Uterus (tissue), 3 donors: ENCODE measurements at regions not wholly inside any gene's neighbourhood (a gene's known extent, or its start where the extent isn't known, plus 50 kb on each side); places are given as distances from the start of the nearest gene placed in this dataset.
A peak's percentile ranks its signal among the peaks of the same experiment; 100 is the strongest.

Experiments used
- DNase-seq, 2 donors: peaks; one replicate each; pipeline ENCODE4 v3.0.0-alpha.2; 2019 to 2020
- H3K27ac ChIP-seq, 2 donors: fragments of 200-600 bp; sonication (generic); 1 replicate in 1 of 2; 2 replicates in 1 of 2; pipeline ENCODE4 v1.5.1; 2016 to 2018
- H3K27me3 ChIP-seq, 2 donors: fragments of 200-600 bp; sonication (generic); one replicate each; pipeline ENCODE4 v1.5.1; 2018 to 2019; ENCODE audit warnings: control low read depth in 1 of 2
- H3K36me3 ChIP-seq, 2 donors: fragments of 200-600 bp; sonication (generic); one replicate each; pipeline ENCODE4 v1.5.1; 2019; ENCODE audit warnings: control low read depth in 1 of 2
- H3K4me1 ChIP-seq, 2 donors: fragments of 200-600 bp; sonication (generic); one replicate each; pipeline ENCODE4 v1.5.1; 2018 to 2019; ENCODE audit warnings: control low read depth in 1 of 2
- H3K4me3 ChIP-seq, 2 donors: fragments of 200-600 bp; sonication (generic); 1 replicate in 1 of 2; 2 replicates in 1 of 2; pipeline ENCODE4 v1.5.1; 2018 to 2019; ENCODE audit warnings: mild to moderate bottlenecking in 1 of 2
- H3K9me3 ChIP-seq, 2 donors: fragments of 200-600 bp; sonication (generic); one replicate each; pipeline ENCODE4 v1.5.1; 2019; ENCODE audit warnings: control low read depth in 1 of 2
- POLR2A ChIP-seq, 2 donors: fragments of 450-650 bp; IDR thresholded peaks; one replicate each; pipeline ENCODE4 v1.6.1; 2016; ENCODE audit warnings: antibody characterized with exemption in 2 of 2, mild to moderate bottlenecking in 1 of 2, moderate library complexity in 1 of 2
- intact Hi-C: fragments of 100-400 bp; cut with DNase I; formaldehyde crosslinking; loops from one replicate; pipeline ENCODE4 v1.15.1; 2023; ENCODE audit warnings: low total_unique reads
- TF ChIP-seq, protein P1 (sequence below), 4 experiments: fragments of 200-600 bp in 2 of 4; fragments of 450-650 bp in 2 of 4; sonication (generic) in 2 of 4; IDR thresholded peaks; one replicate each; pipeline ENCODE4 v1.5.1; 2016 to 2019; ENCODE audit warnings: antibody characterized with exemption in 4 of 4, mild to moderate bottlenecking in 2 of 4, moderate library complexity in 1 of 4
- donor health status: DM: yes; HTN: yes; CAD: no.

DNA sequence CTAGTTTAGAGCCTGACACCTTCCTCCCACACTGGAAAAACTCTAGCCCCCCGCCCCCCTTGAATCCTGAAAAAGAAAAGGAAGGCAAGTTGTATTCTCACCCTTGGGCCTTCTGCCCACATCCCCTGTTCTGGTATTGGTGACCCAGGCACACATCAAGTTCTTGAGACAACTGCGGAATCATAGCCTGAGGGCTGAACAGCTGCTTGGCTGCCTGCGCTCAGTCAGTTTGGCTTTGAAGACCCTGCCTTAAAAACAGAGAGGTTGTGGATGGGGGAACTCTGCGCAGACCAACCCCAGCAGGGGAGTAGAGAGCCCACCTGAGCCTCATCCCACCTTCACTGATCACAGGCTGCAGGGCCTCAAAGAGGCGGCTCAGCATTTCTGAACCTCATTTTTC is 229.2 kb downstream of the ANAPC1 start:
- intact Hi-C loops: no loop called here

DNA sequence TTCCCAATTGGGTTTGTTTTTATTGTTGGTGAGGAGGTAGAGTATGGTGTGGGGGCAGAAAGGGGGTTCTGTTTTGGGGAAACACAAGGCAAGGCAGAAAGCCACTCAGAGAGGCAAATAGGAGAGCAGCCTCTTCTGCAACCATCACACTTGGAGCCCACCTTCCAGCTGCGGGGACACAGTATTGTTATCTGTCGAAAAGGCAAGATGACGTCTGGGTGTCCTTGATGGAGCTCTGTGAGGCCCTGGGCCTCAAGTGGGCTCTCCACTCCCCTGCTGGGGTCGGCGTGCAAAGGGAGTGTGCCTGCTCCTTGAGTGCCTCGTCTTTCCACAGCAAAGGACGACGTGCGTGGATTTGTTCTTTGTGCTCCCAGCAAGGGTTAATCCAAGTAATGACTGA is 227.6 kb downstream of the ANAPC1 start:
- Histone ChIP-seq H3K4me1 (no peaks in the 10 kb centered on the region), H3K27me3 (no peaks in the 10 kb centered on the region), H3K4me3 (no peak overlapping the region), H3K27ac (no peak overlapping the region), H3K36me3 (no peaks in the 10 kb centered on the region), H3K9me3 (no peaks in the 10 kb centered on the region)
- TF ChIP-seq, protein P1, sequence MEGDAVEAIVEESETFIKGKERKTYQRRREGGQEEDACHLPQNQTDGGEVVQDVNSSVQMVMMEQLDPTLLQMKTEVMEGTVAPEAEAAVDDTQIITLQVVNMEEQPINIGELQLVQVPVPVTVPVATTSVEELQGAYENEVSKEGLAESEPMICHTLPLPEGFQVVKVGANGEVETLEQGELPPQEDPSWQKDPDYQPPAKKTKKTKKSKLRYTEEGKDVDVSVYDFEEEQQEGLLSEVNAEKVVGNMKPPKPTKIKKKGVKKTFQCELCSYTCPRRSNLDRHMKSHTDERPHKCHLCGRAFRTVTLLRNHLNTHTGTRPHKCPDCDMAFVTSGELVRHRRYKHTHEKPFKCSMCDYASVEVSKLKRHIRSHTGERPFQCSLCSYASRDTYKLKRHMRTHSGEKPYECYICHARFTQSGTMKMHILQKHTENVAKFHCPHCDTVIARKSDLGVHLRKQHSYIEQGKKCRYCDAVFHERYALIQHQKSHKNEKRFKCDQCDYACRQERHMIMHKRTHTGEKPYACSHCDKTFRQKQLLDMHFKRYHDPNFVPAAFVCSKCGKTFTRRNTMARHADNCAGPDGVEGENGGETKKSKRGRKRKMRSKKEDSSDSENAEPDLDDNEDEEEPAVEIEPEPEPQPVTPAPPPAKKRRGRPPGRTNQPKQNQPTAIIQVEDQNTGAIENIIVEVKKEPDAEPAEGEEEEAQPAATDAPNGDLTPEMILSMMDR (IDR thresholded peaks at IDR 0.05): no peak
- no peak for TF ChIP-seq POLR2A (IDR thresholded peaks at IDR 0.05)
- intact Hi-C loops: no loop called here
- DNase-seq: no peak

More for the DNA sequence above, 229.2 kb downstream of the ANAPC1 start:
- no peak for TF ChIP-seq POLR2A (IDR thresholded peaks at IDR 0.05)
- TF ChIP-seq, protein P1 (IDR thresholded peaks at IDR 0.05): no peak
- H3K27me3 ChIP-seq: no peaks in the 10 kb centered on the region
- H3K4me3 ChIP-seq: no peak overlapping the region
- no peak overlapping the region for H3K27ac ChIP-seq
- no peaks in the 10 kb centered on the region for H3K36me3 ChIP-seq
- no peaks in the 10 kb centered on the region for H3K9me3 ChIP-seq
- no peak for DNase-seq
- no peaks in the 10 kb centered on the region for H3K4me1 ChIP-seq

DNA sequence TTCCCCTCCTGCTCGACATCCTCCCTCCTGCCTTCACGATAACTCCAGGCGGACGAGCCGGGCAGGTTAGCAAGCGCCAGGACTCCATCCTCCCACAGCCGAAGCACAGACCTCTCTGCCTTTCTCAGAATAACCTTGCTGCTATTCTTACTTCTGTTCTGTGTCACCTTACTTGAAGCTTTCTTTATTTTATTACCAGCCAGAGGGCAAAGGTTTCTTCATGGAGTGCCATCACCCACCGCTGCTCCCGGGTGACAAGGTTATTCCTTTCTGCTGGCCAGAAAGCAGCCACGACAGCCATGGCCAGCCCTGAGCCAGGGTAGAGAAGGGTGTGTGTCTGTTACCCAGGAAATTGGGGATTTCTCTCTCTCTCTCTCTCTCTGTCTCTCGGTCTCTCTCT is 227.1 kb downstream of the ANAPC1 start:
- H3K36me3 ChIP-seq: no peaks in the 10 kb centered on the region
- no peaks in the 10 kb centered on the region for H3K9me3 ChIP-seq
- TF ChIP-seq, protein P1 (IDR thresholded peaks at IDR 0.05): no peak
- no peak for TF ChIP-seq POLR2A (IDR thresholded peaks at IDR 0.05)
- DNase-seq: no peak
- intact Hi-C loops: no loop called here
- no peak overlapping the region for H3K27ac ChIP-seq
- no peaks in the 10 kb centered on the region for H3K27me3 ChIP-seq
- H3K4me3 ChIP-seq: no peak overlapping the region
- no peaks in the 10 kb centered on the region for H3K4me1 ChIP-seq

DNA sequence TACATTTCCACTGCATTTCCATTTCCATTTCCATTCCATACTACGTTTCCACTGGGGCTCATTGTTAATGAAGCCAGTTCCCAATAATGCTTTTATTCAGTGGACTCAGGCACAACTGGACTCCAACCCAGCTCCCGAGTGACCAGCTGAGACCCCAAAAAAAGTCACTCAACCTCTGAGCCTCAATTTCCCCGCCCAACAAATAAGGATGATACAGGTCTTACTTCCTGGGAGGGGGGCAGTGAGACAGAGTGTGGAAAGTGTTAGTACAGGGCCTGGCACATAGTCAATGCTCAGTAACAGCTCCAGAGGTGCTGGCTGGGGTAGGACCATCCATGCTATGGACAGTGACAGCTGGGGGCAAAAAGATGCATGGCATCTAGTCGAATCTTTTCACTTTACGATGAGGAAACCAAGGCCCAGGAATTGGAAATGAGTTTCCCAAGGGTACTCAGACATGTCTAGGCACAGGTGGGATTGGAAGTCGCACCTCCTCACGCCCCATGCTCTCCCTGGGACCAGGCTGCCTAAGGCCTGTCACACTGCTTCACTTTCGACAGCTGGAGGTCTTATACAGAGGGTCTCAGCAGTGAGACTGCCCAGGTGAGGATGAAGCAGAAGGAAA is 226.5 kb downstream of the ANAPC1 start:
- H3K27ac ChIP-seq: no peak overlapping the region
- no peak for TF ChIP-seq POLR2A (IDR thresholded peaks at IDR 0.05)
- TF ChIP-seq, protein P1 (IDR thresholded peaks at IDR 0.05): no peak
- H3K27me3 ChIP-seq: no peaks in the 10 kb centered on the region
- no peak for DNase-seq
- H3K9me3 ChIP-seq: no peaks in the 10 kb centered on the region
- intact Hi-C loops: no loop called here
- no peaks in the 10 kb centered on the region for H3K36me3 ChIP-seq
- no peaks in the 10 kb centered on the region for H3K4me1 ChIP-seq
- H3K4me3 ChIP-seq: no peak overlapping the region

DNA sequence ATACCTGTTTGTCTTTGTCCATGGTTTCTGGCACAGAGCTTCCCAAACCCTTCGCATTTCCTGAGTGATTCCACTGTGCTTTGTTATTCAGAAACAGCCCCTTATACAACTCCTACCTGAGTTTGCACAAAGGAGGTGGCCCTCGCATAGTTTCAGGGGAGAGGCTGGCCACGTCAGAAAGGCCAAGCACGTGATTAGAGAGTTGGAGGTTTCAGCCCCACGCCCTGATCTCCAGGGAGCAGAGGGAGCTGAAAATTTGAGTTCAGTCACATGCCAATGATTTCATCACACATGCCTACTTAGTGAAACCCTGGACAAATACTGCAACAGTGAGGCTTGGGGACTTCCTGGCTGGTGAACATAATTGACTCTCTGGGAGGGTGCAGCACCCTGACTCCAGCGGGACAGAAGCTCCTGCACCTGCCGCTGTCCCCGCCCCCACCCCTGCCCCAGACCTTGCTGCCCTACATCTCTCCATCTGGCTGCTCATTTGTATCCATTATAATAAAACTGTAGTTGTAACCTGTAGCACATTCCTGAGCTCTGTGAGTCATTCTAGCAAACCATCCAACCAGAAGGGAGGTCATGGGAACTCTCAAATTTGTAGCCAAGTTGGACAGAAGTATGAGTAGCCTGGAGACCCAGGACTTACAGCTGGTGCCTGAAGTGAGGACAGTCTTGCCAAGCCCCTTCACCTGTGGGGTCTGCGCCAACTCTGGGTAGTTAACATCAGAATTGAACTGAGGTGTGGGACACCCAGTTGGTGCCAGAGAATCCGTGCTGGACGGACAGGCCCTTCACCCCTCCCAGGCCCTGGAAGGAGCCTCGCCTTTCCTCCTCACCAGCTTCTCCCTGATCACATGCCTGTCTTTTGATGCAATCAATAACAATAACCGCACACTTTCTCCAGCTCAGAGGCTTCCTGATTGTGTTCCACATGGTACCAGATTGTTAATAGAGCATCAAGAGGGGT is 224.3 kb downstream of the ANAPC1 start:
- peak; percentile 39 to 50 for DNase-seq
- H3K4me3 ChIP-seq: no peak overlapping the region
- H3K9me3 ChIP-seq: no peaks in the 10 kb centered on the region
- intact Hi-C loops: no loop called here
- H3K36me3 ChIP-seq: no peaks in the 10 kb centered on the region
- H3K27me3 ChIP-seq: no peaks in the 10 kb centered on the region
- TF ChIP-seq POLR2A (IDR thresholded peaks at IDR 0.05): no peak
- TF ChIP-seq, protein P1 (IDR thresholded peaks at IDR 0.05): no peak
- no peaks in the 10 kb centered on the region for H3K4me1 ChIP-seq
- H3K27ac ChIP-seq: peak overlapping the region in 1 of 2 donors; percentile 18
